GM19193 (cell line): ENCODE measurements at regions not wholly inside any gene's neighbourhood (a gene's known extent, or its start where the extent isn't known, plus 50 kb on each side); places are given as distances from the start of the nearest gene placed in this dataset.

Experiments
- POLR2A ChIP-seq: IDR thresholded peaks from 4 replicates; pipeline ENCODE4 v1.6.1; 2011; ENCODE audit not compliant: insufficient read depth, insufficient read length; ENCODE audit errors: extremely low read depth

DNA sequence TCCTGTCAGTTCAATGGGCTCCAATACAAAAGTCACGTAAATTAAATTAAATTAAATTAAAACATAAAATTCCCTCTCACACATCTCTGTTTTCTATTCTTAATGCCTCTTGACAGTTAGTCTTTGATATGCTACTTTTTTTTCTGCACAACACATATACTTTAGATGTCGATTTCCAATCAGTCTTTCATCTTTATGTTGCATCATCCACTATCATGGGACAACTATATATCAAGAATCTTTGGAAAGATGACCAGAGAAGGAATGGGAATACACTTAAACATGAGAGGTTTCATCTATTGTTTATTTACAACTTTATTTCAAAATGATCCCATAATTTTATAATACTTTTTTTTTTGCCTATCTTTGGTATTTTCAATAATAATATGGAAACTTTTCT lies 733.3 kb upstream of the FANCL start:
- TF ChIP-seq POLR2A, result no peak

DNA sequence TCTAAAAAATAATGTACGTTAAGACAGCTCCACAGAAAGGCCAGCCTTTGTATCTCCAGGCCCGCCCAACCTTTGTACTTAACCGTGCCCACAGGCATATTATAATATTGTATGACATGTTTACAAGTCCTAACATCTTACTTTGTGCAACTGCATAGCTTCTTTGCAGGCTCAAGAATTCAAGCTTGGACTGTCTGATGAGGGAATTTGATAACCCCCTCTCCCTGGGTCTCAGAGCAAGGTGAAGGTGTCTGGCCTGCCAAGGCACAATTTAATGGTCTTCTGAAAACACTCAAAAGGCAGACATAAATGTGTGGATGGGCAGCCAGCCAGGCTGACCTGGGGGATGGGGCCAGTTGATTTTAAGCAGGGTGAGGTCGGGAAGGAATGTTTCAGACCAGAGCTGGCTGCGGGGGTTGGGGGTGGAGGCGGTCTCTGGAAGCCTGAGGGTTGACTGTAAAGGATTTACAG lies 732.7 kb upstream of the FANCL start:
- no peak for TF ChIP-seq POLR2A

DNA sequence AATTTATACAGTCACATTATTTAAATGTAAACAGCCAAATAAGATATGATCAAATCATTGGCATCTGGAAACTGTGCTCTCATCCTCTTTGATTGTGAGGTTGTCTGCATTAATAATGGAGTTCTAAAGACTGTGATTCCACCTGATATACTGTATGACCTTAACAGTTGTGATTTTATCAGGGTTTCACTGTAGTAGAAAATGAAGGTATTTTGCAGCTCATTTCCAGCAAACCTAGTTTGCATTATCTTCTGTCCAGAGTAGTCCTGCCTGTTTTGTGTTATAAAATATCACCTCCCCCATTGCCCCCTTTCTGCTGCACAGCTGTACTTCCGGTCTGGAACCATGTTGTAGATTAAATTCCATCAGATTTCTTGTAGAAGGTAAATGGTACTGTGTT lies 731.6 kb upstream of the FANCL start:
- no peak for TF ChIP-seq POLR2A

DNA sequence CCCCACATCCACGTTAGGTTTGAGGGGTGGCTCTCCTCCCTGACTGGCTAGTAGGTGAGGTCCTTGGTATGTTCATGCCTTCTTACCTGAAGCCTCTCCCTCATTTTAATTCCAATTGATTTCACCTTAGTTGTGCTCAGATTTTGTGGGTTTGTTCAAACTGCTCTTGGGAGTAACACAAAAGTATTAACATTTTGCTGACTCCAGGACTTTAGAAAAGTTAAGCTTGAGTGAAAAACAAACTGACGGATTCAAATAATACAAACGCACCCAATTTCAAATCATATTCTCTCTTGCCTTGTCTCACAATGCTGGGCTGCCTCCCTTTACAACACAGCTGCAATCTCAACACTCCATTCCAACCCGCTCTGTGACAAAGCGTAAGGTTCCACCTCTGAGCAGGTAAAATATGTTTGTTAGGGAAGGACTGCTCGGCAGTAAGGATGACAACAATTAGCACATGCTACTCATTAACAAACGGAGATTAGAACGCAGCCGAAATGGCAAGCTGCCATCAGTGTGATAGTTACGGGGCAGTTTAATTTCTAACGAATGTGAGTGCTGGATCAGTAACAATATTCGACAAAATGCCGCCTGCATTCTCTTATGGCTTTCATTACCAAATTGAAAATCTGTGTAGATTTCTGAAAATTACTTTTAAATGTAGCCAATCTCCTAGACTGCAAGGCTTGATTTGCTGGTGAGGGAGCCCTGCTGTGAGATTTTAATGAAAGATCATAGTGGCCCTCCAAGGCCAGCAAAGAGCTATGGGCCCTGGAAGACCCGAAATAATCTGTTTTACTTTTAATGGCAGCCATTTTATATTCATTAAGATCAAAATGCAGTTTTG lies 730.6 kb upstream of the FANCL start:
- TF ChIP-seq POLR2A, result no peak

DNA sequence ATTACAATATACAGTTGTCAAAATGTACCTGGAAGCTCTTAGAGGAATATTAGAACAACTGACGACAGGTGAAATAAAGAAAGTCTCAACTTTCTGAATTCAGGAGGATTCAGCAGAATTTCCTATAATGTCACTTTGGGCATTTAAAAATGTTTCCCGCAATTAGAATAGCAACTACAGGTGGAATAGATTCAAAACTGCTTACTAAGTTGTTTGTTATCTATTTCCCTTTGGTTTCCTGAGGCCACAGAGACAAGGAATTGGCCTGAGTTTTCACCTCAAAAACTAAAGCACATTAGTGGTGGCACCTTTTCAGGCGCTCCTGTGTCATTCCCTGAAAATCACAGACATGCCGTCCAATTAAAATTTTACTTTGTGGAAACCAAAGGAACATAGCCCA lies 729.2 kb upstream of the FANCL start:
- TF ChIP-seq POLR2A, result no peak

DNA sequence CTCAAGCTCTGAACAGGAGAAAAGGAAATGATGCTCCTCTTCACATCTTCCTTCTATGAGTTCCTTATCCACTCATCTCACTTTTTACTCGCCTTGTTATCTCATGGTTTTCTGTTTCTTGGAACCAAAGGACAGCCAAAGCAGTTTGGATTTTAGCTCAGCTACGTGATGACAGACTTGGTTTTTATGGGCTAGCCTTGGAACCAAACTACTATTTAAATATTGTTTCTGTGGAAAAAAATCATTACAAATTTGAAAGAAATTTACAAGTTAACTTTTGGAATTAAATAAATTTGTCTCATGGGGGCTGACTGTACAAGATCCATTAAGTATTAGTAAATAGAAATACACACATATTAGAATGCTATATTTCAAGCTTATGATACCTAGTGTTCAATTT lies 727.8 kb upstream of the FANCL start:
- TF ChIP-seq POLR2A, result no peak

DNA sequence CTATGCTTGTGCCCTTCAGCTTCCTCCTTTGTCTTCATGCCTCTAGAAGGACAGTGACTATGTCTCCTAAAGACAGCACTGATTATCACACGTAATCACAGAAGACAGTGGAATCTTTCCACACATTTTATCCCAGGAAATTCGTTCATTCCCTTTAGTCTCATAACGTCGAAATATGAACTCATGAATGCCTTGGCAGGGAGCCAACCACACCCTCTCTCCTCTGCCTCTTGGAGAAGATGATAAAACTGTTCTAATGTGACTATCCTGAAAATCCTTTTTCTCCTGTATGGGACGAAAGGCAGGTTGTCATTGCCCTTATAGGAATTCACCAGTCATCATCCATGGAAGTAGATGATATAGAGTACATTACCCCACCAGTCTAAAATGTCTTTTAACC lies 726.6 kb upstream of the FANCL start:
- TF ChIP-seq POLR2A, result no peak

DNA sequence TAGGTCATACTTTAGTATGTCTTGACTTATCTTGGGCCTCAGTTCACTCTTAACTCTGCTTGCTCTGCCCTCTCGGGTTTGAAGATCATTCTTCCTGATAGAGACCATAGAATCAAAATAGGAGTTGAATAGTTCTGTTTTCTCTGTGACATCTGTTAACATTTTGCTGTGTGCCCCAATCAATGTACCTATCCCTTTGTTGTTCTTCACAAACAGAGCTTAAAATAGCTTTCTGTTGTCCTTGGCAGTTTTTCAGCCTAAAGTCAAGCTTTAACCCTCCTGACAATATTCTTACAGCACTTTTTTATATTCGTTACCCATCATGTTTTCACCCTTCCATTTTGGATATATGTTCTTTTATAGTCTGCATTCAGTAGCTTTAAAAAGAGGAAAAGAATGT lies 724.5 kb upstream of the FANCL start:
- no peak for TF ChIP-seq POLR2A

DNA sequence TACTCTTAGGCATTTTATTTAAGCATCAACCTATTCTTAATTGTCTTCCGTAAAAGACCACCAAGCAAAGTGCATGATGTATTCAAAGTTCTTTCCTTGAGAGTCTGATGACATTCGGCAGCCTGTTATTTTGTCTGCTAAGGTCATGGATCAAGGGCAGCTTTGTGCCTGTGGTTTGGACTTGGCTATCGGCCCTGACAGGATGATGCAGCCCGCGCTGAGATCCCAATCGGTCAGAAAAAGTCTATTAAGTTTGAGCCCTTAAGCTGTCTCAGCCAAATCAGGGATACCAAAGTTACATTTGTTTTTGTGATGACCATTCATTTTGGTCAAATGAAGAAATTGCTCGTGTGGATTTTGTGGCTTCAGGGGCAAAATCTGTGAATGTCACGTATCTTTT lies 718.9 kb upstream of the FANCL start:
- no peak for TF ChIP-seq POLR2A

DNA sequence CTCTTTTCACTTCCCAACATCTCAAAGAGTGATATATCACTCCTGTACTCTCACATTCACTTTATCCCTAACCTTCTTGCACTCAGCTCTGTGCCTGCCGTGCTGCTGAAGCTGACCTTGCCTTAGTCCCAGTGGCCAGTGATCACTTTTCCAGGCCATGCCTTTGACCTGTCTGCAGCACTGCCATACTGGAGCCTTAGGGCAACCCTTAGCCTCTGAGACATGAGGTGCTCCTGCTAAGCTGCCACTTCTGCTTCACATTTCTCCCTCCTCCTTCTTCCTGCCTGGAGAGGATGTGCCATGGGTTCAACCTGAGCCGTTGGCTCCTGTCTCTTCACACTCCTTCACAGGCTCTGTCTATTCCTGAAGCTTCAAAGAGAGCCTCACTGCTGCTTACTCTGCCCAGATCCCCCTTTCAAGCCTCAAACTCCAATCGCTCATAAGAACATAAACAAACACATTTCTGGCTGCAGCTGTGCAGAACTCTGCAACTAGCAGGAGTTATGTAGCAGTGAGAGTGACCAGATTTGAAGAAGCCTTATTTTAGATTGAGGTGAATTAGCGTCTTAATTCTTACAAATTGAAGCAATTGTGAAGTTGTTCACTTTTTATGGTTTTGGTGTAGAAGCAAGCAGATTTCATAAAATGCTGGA lies 716.2 kb upstream of the FANCL start:
- no peak for TF ChIP-seq POLR2A

DNA sequence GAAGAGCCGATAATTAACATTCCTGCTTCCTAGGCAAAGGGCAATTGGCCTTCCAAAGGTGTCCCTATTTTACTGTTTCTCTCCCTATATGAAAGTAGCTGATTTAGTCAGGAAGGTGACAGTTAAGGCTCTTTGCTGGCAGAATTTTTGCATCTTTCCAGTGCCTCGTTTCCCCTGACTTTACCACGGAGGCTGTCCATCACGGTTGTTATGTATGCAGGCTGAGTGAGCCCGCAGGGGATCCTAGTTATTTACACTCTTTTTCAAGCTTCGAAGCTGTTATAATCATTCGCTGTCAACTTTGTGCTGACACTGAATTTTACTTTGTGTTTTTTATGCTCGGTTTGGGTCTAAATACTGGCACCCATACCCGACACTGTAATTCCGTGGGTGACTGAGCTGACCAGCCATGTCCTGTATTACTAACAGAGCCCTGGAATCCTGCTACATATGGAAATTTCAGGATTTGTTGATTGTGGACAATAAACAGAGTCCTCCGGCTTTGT lies 713.8 kb upstream of the FANCL start:
- TF ChIP-seq POLR2A, result no peak

DNA sequence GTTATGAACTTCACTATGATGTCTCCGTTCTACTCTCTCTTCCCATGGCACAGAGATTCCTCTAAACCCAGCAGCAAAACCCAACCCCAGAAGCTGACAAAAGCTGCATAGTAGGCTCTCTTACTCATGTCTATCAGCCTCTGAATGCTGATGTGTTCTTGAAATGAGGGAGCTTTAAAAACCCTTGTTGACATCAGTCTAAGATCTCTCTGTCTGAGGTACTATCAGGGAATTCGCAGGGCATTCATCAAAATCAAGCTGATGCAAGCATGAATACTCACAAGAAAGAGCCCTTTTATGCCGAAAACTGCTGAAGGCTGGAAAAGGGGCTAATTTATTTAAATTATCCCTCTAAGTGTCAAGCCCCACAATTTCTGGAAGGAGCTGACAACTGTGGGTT lies 710.6 kb upstream of the FANCL start:
- no peak for TF ChIP-seq POLR2A

DNA sequence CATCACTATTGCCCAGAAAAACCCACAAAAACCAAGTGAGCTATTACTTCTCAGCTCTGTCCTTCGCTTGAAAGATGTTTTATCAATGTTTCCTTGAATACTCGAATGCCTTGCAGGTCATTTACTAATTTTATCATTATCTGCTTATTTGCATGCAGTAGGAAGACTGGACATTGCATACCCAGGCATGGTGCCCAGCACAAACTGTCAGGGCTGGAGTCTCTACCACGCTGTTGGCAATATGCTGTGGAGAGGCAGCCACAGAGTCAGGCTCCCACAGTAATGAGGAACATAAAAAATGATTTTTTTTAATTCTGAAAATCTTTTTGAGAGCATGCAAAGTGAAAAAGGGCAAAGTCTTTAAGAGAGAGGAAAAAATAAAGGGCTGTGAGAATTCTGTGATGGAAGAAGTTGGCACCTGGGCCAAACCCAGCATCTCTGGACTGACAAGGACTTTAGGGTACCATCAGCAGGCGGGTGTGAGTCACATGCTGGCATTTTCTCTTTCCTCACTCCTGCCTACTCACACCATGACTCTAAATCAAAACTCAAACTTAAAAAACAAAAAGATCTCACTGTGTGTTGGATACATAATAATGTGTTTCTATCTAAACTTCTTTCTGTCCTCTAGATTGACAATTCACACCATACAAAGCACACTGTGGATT lies 709.8 kb upstream of the FANCL start:
- TF ChIP-seq POLR2A, result no peak

DNA sequence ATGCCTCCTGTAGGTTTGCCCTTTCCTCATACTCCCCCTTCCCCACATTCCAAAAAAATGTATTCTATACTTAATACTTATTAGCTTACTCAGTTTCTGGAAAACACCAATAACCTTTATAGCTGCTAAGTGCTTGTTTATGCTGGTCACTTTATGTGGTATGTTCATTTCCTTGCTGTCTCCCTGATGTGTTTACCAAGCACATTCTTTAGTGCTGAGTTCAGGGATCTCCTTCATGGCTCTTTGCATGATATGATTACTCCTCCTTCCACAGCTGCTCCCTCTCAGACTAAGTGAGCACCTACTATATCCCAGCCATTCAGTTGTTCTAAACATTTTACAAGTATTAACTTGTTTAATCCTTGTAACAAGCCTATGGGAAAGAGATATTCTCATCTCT lies 698.3 kb upstream of the FANCL start:
- no peak for TF ChIP-seq POLR2A

DNA sequence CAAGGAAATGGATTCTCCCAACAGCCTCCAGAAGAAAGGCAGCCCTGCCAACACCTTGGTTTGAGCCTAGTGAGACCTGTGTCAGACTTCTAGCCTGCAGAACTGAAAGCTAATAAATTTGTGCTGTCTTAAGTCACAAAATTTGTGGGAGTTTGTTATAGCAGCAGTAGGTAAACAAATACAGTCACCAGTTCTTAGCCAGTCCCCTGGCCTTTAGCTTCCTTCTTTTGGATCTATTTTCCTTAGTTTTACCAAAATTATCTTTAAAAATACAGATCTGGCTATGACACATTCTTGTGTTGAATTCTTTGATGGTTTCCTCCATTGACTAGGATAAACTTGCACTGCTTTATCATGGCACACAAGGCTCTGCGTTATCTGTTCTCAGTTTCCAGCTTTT lies 697.9 kb upstream of the FANCL start:
- no peak for TF ChIP-seq POLR2A
